ENCODE measurements at regions not wholly inside any gene's neighbourhood (a gene's known extent, or its start where the extent isn't known, plus 50 kb on each side); places are given as distances from the start of the nearest gene placed in this dataset.

DNA sequence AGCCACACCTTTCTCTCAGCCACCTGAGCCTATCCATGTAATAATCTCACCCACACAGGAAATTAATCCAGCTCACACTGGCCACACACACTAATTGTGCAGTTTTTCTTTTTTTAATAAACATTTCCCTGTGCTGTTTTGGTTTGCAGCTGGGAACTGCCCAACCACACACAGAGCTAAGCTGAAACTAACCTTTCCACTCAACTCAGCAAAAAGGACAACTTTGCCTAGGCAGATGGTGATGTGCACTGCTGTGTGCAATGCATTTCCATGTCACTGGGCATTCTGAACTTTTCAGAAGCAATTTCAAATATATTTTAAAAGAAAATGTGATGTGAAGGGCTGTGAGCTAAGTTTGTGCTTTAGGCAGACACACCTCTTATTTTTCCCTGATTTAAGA lies 70.0 kb upstream of the TLL1 start:
- FAIRE-seq = no peak
- Histone ChIP-seq H3K79me2 (ENCODE audit: control insufficient read depth, insufficient read depth, low read length) (no peaks in the 10 kb centered on the region), H4K20me1 (replicated peaks; ENCODE audit: control insufficient read depth, extremely low read depth, insufficient read depth, low read length) (no peaks in the 10 kb centered on the region), H3K36me3 (ENCODE audit: control insufficient read depth in 2 of 2, extremely low read depth in 1 of 2, insufficient read depth in 2 of 2, low read length in 2 of 2) (no peaks in the 10 kb centered on the region), H3K9me1 (replicated peaks; ENCODE audit: control insufficient read depth, extremely low read depth, insufficient read depth, low read length) (no peaks in the 10 kb centered on the region), H3K9ac (replicated peaks; ENCODE audit: extremely low read depth, insufficient read depth, low read length) (no peak overlapping the region), H3K27ac (ENCODE audit: insufficient read depth, low read depth, low read length) (no peak overlapping the region), H3K4me2 (ENCODE audit: insufficient read depth, low read length) (no peak overlapping the region), H3K9me3 (replicated peaks; ENCODE audit: control insufficient read depth, insufficient read depth, low read length) (no peaks in the 10 kb centered on the region), H3K27me3 (ENCODE audit: control insufficient read depth in 2 of 2, insufficient read depth in 2 of 2, low read length in 2 of 2) (no peaks in the 10 kb centered on the region), H3K4me1 (ENCODE audit: control insufficient read depth, extremely low read depth, insufficient read depth, low read length) (no peaks in the 10 kb centered on the region), H2AFZ (ENCODE audit: low read depth, low read length) (no peak overlapping the region), H3K4me3 (replicated peaks in 1 of 3; ENCODE audit: insufficient read depth in 1 of 3, low read depth in 1 of 3, low read length in 3 of 3) (no peak overlapping the region)
- dilution Hi-C loops (cut with MboI; ENCODE audit: extremely low pct_ligation_motif_present, low sequenced_read_pairs) (no loop called here), intact Hi-C loops (cut with micrococcal nuclease) (no loop called here)
- TF ChIP-seq POLR2AphosphoS5 (IDR thresholded peaks at IDR 0.05; ENCODE audit: insufficient read depth, low read depth, low read length) (no peak), MAX (IDR thresholded peaks at IDR 0.05; ENCODE audit: insufficient read depth, insufficient read length) (no peak), POLR2A (IDR thresholded peaks at IDR 0.05; ENCODE audit: low read depth, low read length) (no peak), GATA2 (IDR thresholded peaks at IDR 0.05; ENCODE audit: insufficient read depth, insufficient read length, low read depth, low read length) (no peak), CTCF (IDR thresholded peaks at IDR 0.05; ENCODE audit: extremely low read depth in 1 of 2, insufficient read depth in 1 of 2, low read depth in 1 of 2, low read length in 2 of 2) (no peak), FOS (IDR thresholded peaks at IDR 0.05; ENCODE audit: borderline replicate concordance, insufficient read depth, low read length) (no peak), JUN (IDR thresholded peaks at IDR 0.05; ENCODE audit: borderline replicate concordance, insufficient read depth, insufficient read length, low read depth) (no peak), EZH2 (IDR thresholded peaks at IDR 0.05; ENCODE audit: borderline replicate concordance, low read depth, low read length, severe bottlenecking) (no peak), MYC (IDR thresholded peaks at IDR 0.05; ENCODE audit: low read depth, low read length) (no peak)
- no peak for DNase-seq (ENCODE audit: low read depth, low spot score)
- POLR2A ChIA-PET = no interaction called here
- CTCF ChIA-PET = no interaction called here
- no TSS peak for BruUV-seq (replicated peaks)
